HL-60 (cell line): ENCODE measurements at regions not wholly inside any gene's neighbourhood (a gene's known extent, or its start where the extent isn't known, plus 50 kb on each side); places are given as distances from the start of the nearest gene placed in this dataset.

Experiments used
- DNase-seq, 2 experiments: peaks; one replicate each; pipeline ENCODE4 v3.0.0-alpha.2; 2010 to 2020; ENCODE audit warnings: low read depth in 1 of 2, low spot score in 1 of 2
- H3K27ac ChIP-seq: fragments of 250-450 bp; sonication (Bioruptor Pico); replicated peaks from 2 replicates; pipeline ENCODE4 v1.5.1; 2020; ENCODE audit warnings: mild to moderate bottlenecking, moderate library complexity
- H3K27me3 ChIP-seq: fragments of 250-450 bp; sonication (Bioruptor Pico); 2 replicates; pipeline ENCODE4 v1.5.1; 2021; ENCODE audit warnings: mild to moderate bottlenecking, moderate library complexity; ENCODE audit not compliant: insufficient read depth, poor library complexity, severe bottlenecking
- H3K4me3 ChIP-seq: replicated peaks from 2 replicates; pipeline ENCODE4 v1.5.1; 2011; ENCODE audit warnings: mild to moderate bottlenecking, control low read depth, low read length; ENCODE audit not compliant: insufficient read depth
- CTCF ChIP-seq: IDR thresholded peaks from one replicate; pipeline ENCODE4 v1.5.1; 2011; ENCODE audit warnings: low read length, control low read depth, inconsistent platforms; ENCODE audit not compliant: insufficient read depth
- GABPA ChIP-seq: IDR thresholded peaks from 2 replicates; pipeline ENCODE4 v1.6.1; 2012; ENCODE audit warnings: low read depth
- POLR2AphosphoS5 ChIP-seq: IDR thresholded peaks from 2 replicates; pipeline ENCODE4 v1.6.1; 2012; ENCODE audit warnings: low read depth
- SPI1 ChIP-seq: IDR thresholded peaks from 2 replicates; pipeline ENCODE4 v1.6.1; 2012; ENCODE audit warnings: low read depth, mild to moderate bottlenecking, borderline replicate concordance
- TF ChIP-seq, protein P1 (sequence below): IDR thresholded peaks from 2 replicates; pipeline ENCODE4 v1.6.1; 2012; ENCODE audit warnings: low read depth; ENCODE audit not compliant: insufficient replicate concordance

- no peak for TF ChIP-seq CTCF
- TF ChIP-seq SPI1, result no peak
- TF ChIP-seq GABPA, result no peak
- TF ChIP-seq POLR2AphosphoS5, result no peak
- TF ChIP-seq, protein P1, sequence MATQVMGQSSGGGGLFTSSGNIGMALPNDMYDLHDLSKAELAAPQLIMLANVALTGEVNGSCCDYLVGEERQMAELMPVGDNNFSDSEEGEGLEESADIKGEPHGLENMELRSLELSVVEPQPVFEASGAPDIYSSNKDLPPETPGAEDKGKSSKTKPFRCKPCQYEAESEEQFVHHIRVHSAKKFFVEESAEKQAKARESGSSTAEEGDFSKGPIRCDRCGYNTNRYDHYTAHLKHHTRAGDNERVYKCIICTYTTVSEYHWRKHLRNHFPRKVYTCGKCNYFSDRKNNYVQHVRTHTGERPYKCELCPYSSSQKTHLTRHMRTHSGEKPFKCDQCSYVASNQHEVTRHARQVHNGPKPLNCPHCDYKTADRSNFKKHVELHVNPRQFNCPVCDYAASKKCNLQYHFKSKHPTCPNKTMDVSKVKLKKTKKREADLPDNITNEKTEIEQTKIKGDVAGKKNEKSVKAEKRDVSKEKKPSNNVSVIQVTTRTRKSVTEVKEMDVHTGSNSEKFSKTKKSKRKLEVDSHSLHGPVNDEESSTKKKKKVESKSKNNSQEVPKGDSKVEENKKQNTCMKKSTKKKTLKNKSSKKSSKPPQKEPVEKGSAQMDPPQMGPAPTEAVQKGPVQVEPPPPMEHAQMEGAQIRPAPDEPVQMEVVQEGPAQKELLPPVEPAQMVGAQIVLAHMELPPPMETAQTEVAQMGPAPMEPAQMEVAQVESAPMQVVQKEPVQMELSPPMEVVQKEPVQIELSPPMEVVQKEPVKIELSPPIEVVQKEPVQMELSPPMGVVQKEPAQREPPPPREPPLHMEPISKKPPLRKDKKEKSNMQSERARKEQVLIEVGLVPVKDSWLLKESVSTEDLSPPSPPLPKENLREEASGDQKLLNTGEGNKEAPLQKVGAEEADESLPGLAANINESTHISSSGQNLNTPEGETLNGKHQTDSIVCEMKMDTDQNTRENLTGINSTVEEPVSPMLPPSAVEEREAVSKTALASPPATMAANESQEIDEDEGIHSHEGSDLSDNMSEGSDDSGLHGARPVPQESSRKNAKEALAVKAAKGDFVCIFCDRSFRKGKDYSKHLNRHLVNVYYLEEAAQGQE, result no peak
- no peaks in the 10 kb centered on the region for H3K27me3 ChIP-seq
Measured at GRCh38 chr21:19878133-19878532, 1120.1 kb upstream of the NCAM2 start.

GRCh38 chr21:19899645-19900044 is 1098.6 kb upstream of the NCAM2 start:
- TF ChIP-seq SPI1 (no peak), POLR2AphosphoS5 (no peak), GABPA (no peak)
- TF ChIP-seq, protein P1, result no peak
- Histone ChIP-seq H3K27me3 (no peaks in the 10 kb centered on the region), H3K4me3 (no peak overlapping the region), H3K27ac (no peak overlapping the region)
- DNase-seq, result no peak

More at GRCh38 chr21:19878133-19878532, 1120.1 kb upstream of the NCAM2 start:
- Histone ChIP-seq H3K27ac (no peak overlapping the region), H3K4me3 (no peak overlapping the region)
- no peak for DNase-seq

- Histone ChIP-seq H3K27ac (no peak overlapping the region), H3K27me3 (no peaks in the 10 kb centered on the region), H3K4me3 (no peak overlapping the region)
- TF ChIP-seq GABPA (no peak), CTCF (no peak), SPI1 (no peak), POLR2AphosphoS5 (no peak)
- TF ChIP-seq, protein P1, result no peak
- DNase-seq, result no peak
Measured at GRCh38 chr21:19900149-19900548, 1098.1 kb upstream of the NCAM2 start.
